ENCODE measurements at regions not wholly inside any gene's neighbourhood (a gene's known extent, or its start where the extent isn't known, plus 50 kb on each side); places are given as distances from the start of the nearest gene placed in this dataset.

DNA sequence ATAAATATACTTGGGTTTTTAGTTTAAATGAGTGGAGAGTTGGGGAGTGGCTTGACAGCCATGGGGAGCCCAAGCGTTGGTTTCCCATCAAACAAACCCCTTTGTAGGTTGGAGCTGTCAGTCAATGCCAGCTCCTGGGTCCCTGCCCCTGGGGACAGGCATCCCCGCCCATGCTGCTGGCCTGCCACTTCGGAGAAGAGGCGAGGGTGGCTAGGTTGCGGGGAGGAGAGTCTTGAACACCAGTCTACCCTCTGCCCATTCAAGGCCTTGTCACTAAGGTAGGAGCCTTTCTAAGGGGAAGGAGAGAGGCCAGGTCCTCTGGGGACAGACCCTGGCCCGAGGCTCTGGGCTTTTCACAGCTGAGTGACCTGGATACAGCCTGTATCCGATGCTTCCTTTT, 211.9 kb upstream of the CADM1 start:
- H3K4me3 ChIP-seq, result no peak overlapping the region
- 36% methylated on average over 4 of the region's 7 CpGs for WGBS (ENCODE audit: missing lambda C conversion rate)
- no peak overlapping the region for H3K27ac ChIP-seq
- ChIA-PET CTCF (no interaction called here), POLR2A (no interaction called here)
- no peak overlapping the region for H3K4me2 ChIP-seq
- DNase-seq (ENCODE audit: low read depth in 1 of 2, low spot score in 1 of 2) (no peak), ATAC-seq (no peak), FAIRE-seq (no peak)
- TF ChIP-seq JUNB (IDR thresholded peaks at IDR 0.05), result no peak
- no peak for TF ChIP-seq FOSB (CRISPR knock-in tag; IDR thresholded peaks at IDR 0.05)
- TF ChIP-seq ZC3H11A (IDR thresholded peaks at IDR 0.05), result no peak
- no peak for TF ChIP-seq MAZ (IDR thresholded peaks at IDR 0.05; ENCODE audit: borderline replicate concordance, low read depth, low read length)
- no peak for TF ChIP-seq HOXA7 (CRISPR knock-in tag; IDR thresholded peaks at IDR 0.05)
- TF ChIP-seq ZFP36 (IDR thresholded peaks at IDR 0.05; ENCODE audit: borderline replicate concordance, partially characterized antibody), result no peak
- TF ChIP-seq, protein P1, sequence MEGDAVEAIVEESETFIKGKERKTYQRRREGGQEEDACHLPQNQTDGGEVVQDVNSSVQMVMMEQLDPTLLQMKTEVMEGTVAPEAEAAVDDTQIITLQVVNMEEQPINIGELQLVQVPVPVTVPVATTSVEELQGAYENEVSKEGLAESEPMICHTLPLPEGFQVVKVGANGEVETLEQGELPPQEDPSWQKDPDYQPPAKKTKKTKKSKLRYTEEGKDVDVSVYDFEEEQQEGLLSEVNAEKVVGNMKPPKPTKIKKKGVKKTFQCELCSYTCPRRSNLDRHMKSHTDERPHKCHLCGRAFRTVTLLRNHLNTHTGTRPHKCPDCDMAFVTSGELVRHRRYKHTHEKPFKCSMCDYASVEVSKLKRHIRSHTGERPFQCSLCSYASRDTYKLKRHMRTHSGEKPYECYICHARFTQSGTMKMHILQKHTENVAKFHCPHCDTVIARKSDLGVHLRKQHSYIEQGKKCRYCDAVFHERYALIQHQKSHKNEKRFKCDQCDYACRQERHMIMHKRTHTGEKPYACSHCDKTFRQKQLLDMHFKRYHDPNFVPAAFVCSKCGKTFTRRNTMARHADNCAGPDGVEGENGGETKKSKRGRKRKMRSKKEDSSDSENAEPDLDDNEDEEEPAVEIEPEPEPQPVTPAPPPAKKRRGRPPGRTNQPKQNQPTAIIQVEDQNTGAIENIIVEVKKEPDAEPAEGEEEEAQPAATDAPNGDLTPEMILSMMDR (IDR thresholded peaks at IDR 0.05), result no peak
- no peak for TF ChIP-seq KDM1A (IDR thresholded peaks at IDR 0.05; ENCODE audit: low read depth)
- TF ChIP-seq NPAS2 (CRISPR knock-in tag; IDR thresholded peaks at IDR 0.05; ENCODE audit: borderline replicate concordance), result no peak
- no peak for TF ChIP-seq BHLHE40 (IDR thresholded peaks at IDR 0.05; ENCODE audit: low read depth, low read length)
- no peak for TF ChIP-seq HEYL (CRISPR knock-in tag; IDR thresholded peaks at IDR 0.05)
- TF ChIP-seq POLR2A (IDR thresholded peaks at IDR 0.05; ENCODE audit: low read length), result no peak
- TF ChIP-seq EHMT2 (IDR thresholded peaks at IDR 0.05; ENCODE audit: low read depth), result no peak
- TF ChIP-seq GATA3 (IDR thresholded peaks at IDR 0.05; ENCODE audit: borderline replicate concordance), result no peak
- no peak for TF ChIP-seq HOXB5 (CRISPR knock-in tag; IDR thresholded peaks at IDR 0.05)
- TF ChIP-seq MAFK (IDR thresholded peaks at IDR 0.05; ENCODE audit: partially characterized antibody), result no peak
- TF ChIP-seq, protein P2, sequence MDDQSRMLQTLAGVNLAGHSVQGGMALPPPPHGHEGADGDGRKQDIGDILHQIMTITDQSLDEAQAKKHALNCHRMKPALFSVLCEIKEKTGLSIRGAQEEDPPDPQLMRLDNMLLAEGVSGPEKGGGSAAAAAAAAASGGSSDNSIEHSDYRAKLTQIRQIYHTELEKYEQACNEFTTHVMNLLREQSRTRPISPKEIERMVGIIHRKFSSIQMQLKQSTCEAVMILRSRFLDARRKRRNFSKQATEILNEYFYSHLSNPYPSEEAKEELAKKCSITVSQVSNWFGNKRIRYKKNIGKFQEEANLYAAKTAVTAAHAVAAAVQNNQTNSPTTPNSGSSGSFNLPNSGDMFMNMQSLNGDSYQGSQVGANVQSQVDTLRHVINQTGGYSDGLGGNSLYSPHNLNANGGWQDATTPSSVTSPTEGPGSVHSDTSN (IDR thresholded peaks at IDR 0.05), result no peak
- TF ChIP-seq TP53 (CRISPR knock-in tag; IDR thresholded peaks at IDR 0.05), result no peak
- H3K4me1 ChIP-seq, result no peaks in the 10 kb centered on the region
- no peaks in the 10 kb centered on the region for H3K9me3 ChIP-seq

DNA sequence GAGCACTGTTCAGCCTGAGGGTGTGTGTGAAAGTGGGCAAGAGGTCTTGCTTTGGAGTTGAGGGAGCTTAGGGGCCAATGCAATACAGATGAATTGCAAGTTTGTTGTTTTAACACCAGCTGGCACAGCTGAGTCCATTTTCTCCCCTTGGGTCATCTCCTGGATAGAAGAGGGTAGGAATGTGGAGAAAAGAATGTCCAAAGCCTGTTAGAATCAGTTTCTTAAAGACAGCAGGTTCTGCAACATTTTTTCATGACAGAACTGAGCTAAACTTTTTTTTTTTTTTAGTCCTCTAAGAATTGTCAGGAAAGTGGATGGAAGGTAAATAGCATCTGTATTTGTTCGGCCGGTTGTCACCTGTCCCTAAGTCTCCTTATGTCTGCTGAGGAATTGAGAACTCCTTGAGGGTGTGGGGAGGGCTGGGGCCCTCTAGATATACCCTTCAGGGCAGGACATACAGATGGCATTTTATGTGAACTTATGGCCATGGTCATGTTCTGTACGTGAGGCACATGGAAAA, 211.1 kb upstream of the CADM1 start:
- DNase-seq (ENCODE audit: low read depth in 1 of 2, low spot score in 1 of 2) (no peak), ATAC-seq (no peak), FAIRE-seq (no peak)
- no peak overlapping the region for H3K4me2 ChIP-seq
- 27% methylated on average over 3 of the region's 3 CpGs for WGBS (ENCODE audit: missing lambda C conversion rate)
- H3K9me3 ChIP-seq, result no peaks in the 10 kb centered on the region
- H3K4me1 ChIP-seq, result no peaks in the 10 kb centered on the region
- ChIA-PET POLR2A (no interaction called here), CTCF (no interaction called here)
- H3K27ac ChIP-seq, result no peak overlapping the region
- no peak overlapping the region for H3K4me3 ChIP-seq
- TF ChIP-seq, protein P3, sequence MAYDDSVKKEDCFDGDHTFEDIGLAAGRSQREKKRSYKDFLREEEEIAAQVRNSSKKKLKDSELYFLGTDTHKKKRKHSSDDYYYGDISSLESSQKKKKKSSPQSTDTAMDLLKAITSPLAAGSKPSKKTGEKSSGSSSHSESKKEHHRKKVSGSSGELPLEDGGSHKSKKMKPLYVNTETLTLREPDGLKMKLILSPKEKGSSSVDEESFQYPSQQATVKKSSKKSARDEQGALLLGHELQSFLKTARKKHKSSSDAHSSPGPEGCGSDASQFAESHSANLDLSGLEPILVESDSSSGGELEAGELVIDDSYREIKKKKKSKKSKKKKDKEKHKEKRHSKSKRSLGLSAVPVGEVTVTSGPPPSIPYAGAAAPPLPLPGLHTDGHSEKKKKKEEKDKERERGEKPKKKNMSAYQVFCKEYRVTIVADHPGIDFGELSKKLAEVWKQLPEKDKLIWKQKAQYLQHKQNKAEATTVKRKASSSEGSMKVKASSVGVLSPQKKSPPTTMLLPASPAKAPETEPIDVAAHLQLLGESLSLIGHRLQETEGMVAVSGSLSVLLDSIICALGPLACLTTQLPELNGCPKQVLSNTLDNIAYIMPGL (CRISPR knock-in tag; IDR thresholded peaks at IDR 0.05; ENCODE audit: borderline replicate concordance), result no peak
- TF ChIP-seq CEBPB (IDR thresholded peaks at IDR 0.05) (no peak), ZNF302 (CRISPR knock-in tag; IDR thresholded peaks at IDR 0.05) (no peak), EHMT2 (IDR thresholded peaks at IDR 0.05; ENCODE audit: low read depth) (no peak), FOSB (CRISPR knock-in tag; IDR thresholded peaks at IDR 0.05) (no peak), TP53 (CRISPR knock-in tag; IDR thresholded peaks at IDR 0.05) (no peak), RNF2 (IDR thresholded peaks at IDR 0.05; ENCODE audit: borderline replicate concordance, low read depth) (no peak), PHF8 (IDR thresholded peaks at IDR 0.05; ENCODE audit: borderline replicate concordance, low read depth) (no peak), HEYL (CRISPR knock-in tag; IDR thresholded peaks at IDR 0.05) (no peak), BHLHE40 (IDR thresholded peaks at IDR 0.05; ENCODE audit: low read depth, low read length) (no peak), ZSCAN20 (CRISPR knock-in tag; IDR thresholded peaks at IDR 0.05) (no peak), HOXB13 (CRISPR knock-in tag; IDR thresholded peaks at IDR 0.05; ENCODE audit: low read depth) (no peak), JUN (IDR thresholded peaks at IDR 0.05) (no peak), FOXS1 (CRISPR knock-in tag; IDR thresholded peaks at IDR 0.05) (no peak)
- TF ChIP-seq, protein P4, sequence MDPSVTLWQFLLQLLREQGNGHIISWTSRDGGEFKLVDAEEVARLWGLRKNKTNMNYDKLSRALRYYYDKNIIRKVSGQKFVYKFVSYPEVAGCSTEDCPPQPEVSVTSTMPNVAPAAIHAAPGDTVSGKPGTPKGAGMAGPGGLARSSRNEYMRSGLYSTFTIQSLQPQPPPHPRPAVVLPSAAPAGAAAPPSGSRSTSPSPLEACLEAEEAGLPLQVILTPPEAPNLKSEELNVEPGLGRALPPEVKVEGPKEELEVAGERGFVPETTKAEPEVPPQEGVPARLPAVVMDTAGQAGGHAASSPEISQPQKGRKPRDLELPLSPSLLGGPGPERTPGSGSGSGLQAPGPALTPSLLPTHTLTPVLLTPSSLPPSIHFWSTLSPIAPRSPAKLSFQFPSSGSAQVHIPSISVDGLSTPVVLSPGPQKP (IDR thresholded peaks at IDR 0.05; ENCODE audit: low read depth, low read length), result no peak
- TF ChIP-seq, protein P5, sequence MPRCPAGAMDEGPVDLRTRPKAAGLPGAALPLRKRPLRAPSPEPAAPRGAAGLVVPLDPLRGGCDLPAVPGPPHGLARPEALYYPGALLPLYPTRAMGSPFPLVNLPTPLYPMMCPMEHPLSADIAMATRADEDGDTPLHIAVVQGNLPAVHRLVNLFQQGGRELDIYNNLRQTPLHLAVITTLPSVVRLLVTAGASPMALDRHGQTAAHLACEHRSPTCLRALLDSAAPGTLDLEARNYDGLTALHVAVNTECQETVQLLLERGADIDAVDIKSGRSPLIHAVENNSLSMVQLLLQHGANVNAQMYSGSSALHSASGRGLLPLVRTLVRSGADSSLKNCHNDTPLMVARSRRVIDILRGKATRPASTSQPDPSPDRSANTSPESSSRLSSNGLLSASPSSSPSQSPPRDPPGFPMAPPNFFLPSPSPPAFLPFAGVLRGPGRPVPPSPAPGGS (IDR thresholded peaks at IDR 0.05), result no peak
- TF ChIP-seq, protein P6, sequence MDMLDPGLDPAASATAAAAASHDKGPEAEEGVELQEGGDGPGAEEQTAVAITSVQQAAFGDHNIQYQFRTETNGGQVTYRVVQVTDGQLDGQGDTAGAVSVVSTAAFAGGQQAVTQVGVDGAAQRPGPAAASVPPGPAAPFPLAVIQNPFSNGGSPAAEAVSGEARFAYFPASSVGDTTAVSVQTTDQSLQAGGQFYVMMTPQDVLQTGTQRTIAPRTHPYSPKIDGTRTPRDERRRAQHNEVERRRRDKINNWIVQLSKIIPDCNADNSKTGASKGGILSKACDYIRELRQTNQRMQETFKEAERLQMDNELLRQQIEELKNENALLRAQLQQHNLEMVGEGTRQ (IDR thresholded peaks at IDR 0.05), result no peak
- TF ChIP-seq, protein P7, sequence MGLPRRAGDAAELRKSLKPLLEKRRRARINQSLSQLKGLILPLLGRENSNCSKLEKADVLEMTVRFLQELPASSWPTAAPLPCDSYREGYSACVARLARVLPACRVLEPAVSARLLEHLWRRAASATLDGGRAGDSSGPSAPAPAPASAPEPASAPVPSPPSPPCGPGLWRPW (IDR thresholded peaks at IDR 0.05), result no peak
